HepG2 (cell line): ENCODE measurements at regions not wholly inside any gene's neighbourhood (a gene's known extent, or its start where the extent isn't known, plus 50 kb on each side); places are given as distances from the start of the nearest gene placed in this dataset.
A peak's percentile ranks its signal among the peaks of the same experiment; 100 is the strongest.

Experiments
- ARID5B ChIP-seq: IDR thresholded peaks from 2 replicates; pipeline ENCODE4 v1.4.0; 2020; ENCODE audit warnings: mild to moderate bottlenecking, missing genetic modification reagents
- BHLHE40 ChIP-seq: IDR thresholded peaks from 2 replicates; pipeline ENCODE4 v1.6.1; 2011; ENCODE audit warnings: low read length, improper control_type of control experiment
- CBX1 ChIP-seq: IDR thresholded peaks from one replicate; pipeline ENCODE4 v1.6.1; 2016; ENCODE audit warnings: antibody characterized with exemption, low read depth
- EP300 ChIP-seq, 3 experiments: sonication (generic) in 1 of 3; formaldehyde crosslinking in 1 of 3; IDR thresholded peaks; 2 replicates each; pipeline versions ENCODE4 v1.5.1 to v1.6.1; 2011 to 2020; ENCODE audit warnings: low read depth in 2 of 3, low read length in 2 of 3, borderline replicate concordance in 1 of 3, improper control_type of control experiment in 1 of 3, mild to moderate bottlenecking in 1 of 3, missing genetic modification reagents in 1 of 3, moderate library complexity in 1 of 3
- FOXK2 ChIP-seq: fragments of 450-650 bp; IDR thresholded peaks from 2 replicates; pipeline ENCODE4 v1.6.1; 2016
- GATAD2A ChIP-seq: IDR thresholded peaks from 2 replicates; pipeline ENCODE4 v1.6.1; 2016
- JUNB ChIP-seq: sonication (generic); formaldehyde crosslinking; IDR thresholded peaks from 2 replicates; pipeline ENCODE4 v1.8.0; 2022; ENCODE audit warnings: missing genetic modification reagents, mild to moderate bottlenecking, borderline replicate concordance
- MXI1 ChIP-seq: IDR thresholded peaks from 3 replicates; pipeline ENCODE4 v1.6.1; 2012; ENCODE audit warnings: low read depth, low read length, inconsistent platforms, borderline replicate concordance
- RFXANK ChIP-seq: IDR thresholded peaks from 2 replicates; pipeline ENCODE4 v1.6.1; 2016
- SNAI1 ChIP-seq: sonication (generic); formaldehyde crosslinking; IDR thresholded peaks from 2 replicates; pipeline ENCODE4 v1.5.0; 2020; ENCODE audit warnings: mild to moderate bottlenecking, missing genetic modification reagents, borderline replicate concordance
- TCF7 ChIP-seq: sonication (generic); IDR thresholded peaks from 2 replicates; pipeline ENCODE4 v1.6.1; 2016; ENCODE audit warnings: antibody characterized with exemption, low read depth
- USF2 ChIP-seq, 2 experiments: sonication (generic) in 1 of 2; formaldehyde crosslinking in 1 of 2; IDR thresholded peaks; 2 replicates each; pipeline versions ENCODE4 v1.5.1 to v1.6.1; 2011 to 2020; ENCODE audit warnings: borderline replicate concordance in 1 of 2, low read depth in 1 of 2, low read length in 1 of 2, mild to moderate bottlenecking in 1 of 2, missing genetic modification reagents in 1 of 2, moderate library complexity in 1 of 2
- ZFP90 ChIP-seq: sonication (generic); formaldehyde crosslinking; IDR thresholded peaks from 2 replicates; pipeline ENCODE4 v1.8.0; 2022; ENCODE audit warnings: missing genetic modification reagents, mild to moderate bottlenecking, inconsistent platforms, borderline replicate concordance
- ZMYM2 ChIP-seq: sonication (generic); formaldehyde crosslinking; IDR thresholded peaks from 2 replicates; pipeline ENCODE4 v1.8.0; 2022; ENCODE audit warnings: mild to moderate bottlenecking, missing genetic modification reagents
- ZNF777 ChIP-seq: sonication (generic); formaldehyde crosslinking; IDR thresholded peaks from 2 replicates; pipeline ENCODE4 v1.4.0; 2020; ENCODE audit warnings: missing genetic modification reagents
- ZNF780A ChIP-seq: sonication (generic); formaldehyde crosslinking; IDR thresholded peaks from 2 replicates; pipeline ENCODE4 v1.8.0; 2022; ENCODE audit warnings: mild to moderate bottlenecking, missing genetic modification reagents, moderate library complexity
- ZNF878 ChIP-seq: sonication (generic); formaldehyde crosslinking; IDR thresholded peaks from 2 replicates; pipeline ENCODE4 v1.8.1; 2023; ENCODE audit warnings: mild to moderate bottlenecking, missing genetic modification reagents, moderate library complexity
- TF ChIP-seq, protein P1 (sequence below): sonication (generic); formaldehyde crosslinking; IDR thresholded peaks from 2 replicates; pipeline ENCODE4 v1.4.0; 2020; ENCODE audit warnings: missing genetic modification reagents
- TF ChIP-seq, protein P2 (sequence below): sonication (generic); formaldehyde crosslinking; IDR thresholded peaks from 2 replicates; pipeline ENCODE4 v1.4.0; 2020; ENCODE audit warnings: missing genetic modification reagents

DNA sequence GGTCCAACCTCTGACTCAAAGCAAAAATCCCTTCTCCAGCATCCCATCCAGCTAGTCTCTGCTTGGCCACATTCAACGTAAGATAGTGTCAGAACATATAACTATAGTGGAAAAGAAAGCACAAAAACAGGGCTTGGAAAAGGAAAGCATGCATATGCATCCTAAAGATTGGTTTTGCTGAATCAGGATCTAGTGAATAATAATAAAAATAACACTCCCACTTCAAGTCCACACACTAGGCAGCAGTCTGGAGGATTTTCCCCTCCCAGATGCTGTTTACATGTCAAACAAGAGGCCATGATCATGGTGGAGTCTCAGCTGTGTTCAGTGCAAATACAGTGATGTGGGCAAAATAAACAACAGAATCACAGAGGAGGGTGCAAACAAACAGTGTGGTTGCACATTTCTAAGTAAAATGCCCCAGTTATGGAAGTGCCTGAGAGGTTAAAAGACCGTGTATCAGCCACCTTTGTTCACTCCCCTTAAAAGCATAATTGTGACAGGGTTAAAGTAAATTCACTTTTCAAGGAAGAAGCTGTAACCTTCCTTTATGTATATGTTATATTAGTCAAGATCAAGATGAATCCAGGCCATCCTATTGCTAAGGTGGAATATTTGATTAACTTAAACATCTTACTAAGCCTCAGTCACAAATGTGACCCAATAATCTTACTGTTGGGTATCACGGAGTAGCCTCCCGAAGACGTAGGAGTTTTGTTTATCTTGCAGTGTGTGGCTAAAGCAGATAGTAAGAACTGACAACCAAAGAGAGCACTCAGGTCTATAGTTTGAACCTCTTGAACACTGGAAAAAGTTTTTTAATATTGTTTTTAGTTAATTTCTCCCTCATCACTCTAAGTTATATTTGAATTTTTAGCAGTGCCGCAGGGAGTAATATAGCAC, 424.5 kb downstream of the SOX2 start (continued):
- TF ChIP-seq USF2 (IDR thresholded peaks at IDR 0.05; ENCODE audit: low read depth, low read length) (no peak), USF2 (CRISPR knock-in tag; IDR thresholded peaks at IDR 0.05; ENCODE audit: borderline replicate concordance) (no peak), ZFP90 (CRISPR knock-in tag) (no peak), ZNF878 (CRISPR knock-in tag) (no peak), TCF7 (peak; percentile 61; the same call in 1 of the 2 replicates), RFXANK (CRISPR knock-in tag) (no peak), ZMYM2 (CRISPR knock-in tag) (no peak), SNAI1 (CRISPR knock-in tag) (no peak), MXI1 (peak; percentile 13; the same call in 1 of the 3 replicates), FOXK2 (peak; percentile 75), GATAD2A (peak; percentile 89), ARID5B (CRISPR knock-in tag) (peak; percentile 92), JUNB (CRISPR knock-in tag) (no peak; the same call in 1 of the 2 replicates), EP300 (IDR thresholded peaks at IDR 0.05; ENCODE audit: low read depth in 2 of 2, low read length in 2 of 2) (peak in 1 of 2 experiments; percentile 74; a peak in 2 of 4 replicates), EP300 (CRISPR knock-in tag; IDR thresholded peaks at IDR 0.05; ENCODE audit: borderline replicate concordance) (peak; percentile 53; the same call in 1 of the 2 replicates), ZNF780A (no peak), BHLHE40 (0 out of 2 replicates have a peak, but pooled peaks have one; percentile 26), ZNF777 (CRISPR knock-in tag) (no peak), CBX1 (no peak)
- TF ChIP-seq, protein P1, sequence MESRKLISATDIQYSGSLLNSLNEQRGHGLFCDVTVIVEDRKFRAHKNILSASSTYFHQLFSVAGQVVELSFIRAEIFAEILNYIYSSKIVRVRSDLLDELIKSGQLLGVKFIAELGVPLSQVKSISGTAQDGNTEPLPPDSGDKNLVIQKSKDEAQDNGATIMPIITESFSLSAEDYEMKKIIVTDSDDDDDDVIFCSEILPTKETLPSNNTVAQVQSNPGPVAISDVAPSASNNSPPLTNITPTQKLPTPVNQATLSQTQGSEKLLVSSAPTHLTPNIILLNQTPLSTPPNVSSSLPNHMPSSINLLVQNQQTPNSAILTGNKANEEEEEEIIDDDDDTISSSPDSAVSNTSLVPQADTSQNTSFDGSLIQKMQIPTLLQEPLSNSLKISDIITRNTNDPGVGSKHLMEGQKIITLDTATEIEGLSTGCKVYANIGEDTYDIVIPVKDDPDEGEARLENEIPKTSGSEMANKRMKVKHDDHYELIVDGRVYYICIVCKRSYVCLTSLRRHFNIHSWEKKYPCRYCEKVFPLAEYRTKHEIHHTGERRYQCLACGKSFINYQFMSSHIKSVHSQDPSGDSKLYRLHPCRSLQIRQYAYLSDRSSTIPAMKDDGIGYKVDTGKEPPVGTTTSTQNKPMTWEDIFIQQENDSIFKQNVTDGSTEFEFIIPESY (CRISPR knock-in tag): no peak
- TF ChIP-seq, protein P2, sequence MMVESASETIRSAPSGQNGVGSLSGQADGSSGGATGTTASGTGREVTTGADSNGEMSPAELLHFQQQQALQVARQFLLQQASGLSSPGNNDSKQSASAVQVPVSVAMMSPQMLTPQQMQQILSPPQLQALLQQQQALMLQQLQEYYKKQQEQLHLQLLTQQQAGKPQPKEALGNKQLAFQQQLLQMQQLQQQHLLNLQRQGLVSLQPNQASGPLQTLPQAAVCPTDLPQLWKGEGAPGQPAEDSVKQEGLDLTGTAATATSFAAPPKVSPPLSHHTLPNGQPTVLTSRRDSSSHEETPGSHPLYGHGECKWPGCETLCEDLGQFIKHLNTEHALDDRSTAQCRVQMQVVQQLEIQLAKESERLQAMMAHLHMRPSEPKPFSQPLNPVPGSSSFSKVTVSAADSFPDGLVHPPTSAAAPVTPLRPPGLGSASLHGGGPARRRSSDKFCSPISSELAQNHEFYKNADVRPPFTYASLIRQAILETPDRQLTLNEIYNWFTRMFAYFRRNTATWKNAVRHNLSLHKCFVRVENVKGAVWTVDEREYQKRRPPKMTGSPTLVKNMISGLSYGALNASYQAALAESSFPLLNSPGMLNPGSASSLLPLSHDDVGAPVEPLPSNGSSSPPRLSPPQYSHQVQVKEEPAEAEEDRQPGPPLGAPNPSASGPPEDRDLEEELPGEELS (CRISPR knock-in tag): peak; percentile 98
